ENCODE measurements at regions not wholly inside any gene's neighbourhood (a gene's known extent, or its start where the extent isn't known, plus 50 kb on each side); places are given as distances from the start of the nearest gene placed in this dataset.

DNA sequence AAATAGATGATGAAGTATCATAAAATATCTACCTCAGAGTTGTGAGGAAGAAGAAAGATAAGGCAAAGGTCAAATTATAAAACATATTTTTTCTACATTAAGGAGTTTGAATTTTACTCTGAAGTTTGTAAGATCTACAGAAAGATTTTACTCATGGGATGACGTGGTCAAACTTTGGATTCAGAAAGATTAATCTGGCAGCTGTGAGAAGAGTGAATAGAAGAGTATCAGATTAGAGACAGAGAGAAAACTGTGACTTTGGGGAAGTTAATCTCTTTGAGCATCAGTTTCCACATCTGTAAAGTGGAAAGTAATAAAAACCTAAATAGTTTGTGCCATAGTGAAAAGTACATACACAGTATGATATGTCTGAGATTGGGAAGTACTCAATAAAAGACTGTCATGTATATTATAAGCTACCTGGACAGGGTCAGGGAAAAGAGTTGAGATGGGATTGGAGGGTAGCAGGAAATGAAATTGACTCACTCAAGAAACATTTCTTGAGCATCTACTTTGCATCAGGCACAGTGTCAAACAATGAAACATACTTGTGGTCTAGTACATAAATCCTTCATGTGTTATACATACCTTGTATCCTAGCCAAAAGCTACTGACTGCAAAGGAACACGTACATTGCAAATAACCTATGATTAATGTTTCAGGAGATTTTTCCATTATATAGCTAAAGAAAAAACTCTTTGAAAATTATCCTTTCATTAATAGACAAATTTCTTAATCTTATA is 222.1 kb downstream of the TMEM200A start:
- no peak for ATAC-seq
- Mint-ChIP-seq H3K4me3 (no peak overlapping the region), H3K36me3 (ENCODE audit: low read depth) (peaks cover 13% of the 10 kb centered on the region), H3K9me3 (ENCODE audit: insufficient read depth) (peaks cover 8% of the 10 kb centered on the region), H3K4me1 (ENCODE audit: low read depth) (peaks cover 9% of the 10 kb centered on the region), H3K27ac (no peak overlapping the region), H3K27me3 (ENCODE audit: low read depth) (no peaks in the 10 kb centered on the region)
- ChIA-PET POLR2A (no interaction called here), CTCF (interaction anchor here (1.1 kb wide), 1 partner anchor 10 kb away, joined by 3 read pairs; no protein-coding TSS in a partner anchor)
- DNase-seq = no peak

DNA sequence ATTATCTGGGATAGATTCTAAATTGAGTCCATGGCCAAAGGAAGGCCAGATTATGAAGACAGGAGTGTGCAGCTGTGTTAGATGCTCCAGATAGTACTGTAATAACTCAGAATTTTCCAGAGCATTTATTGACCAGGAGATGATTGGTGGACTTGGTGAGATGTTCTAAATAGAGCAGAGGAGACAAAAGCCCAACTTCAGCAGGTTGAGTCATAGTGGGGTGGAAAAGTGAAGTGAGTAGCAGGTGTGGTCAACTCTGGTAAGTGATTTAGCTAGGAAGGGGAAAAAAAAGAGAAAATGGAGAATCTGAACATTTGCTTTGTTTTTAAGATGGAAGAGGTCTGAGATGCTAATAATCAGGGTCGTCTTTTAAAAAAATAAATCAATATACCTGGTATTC is 227.4 kb downstream of the TMEM200A start:
- POLR2A ChIA-PET = no interaction called here
- Mint-ChIP-seq H3K9me3 (ENCODE audit: insufficient read depth) (no peaks in the 10 kb centered on the region), H3K4me3 (no peak overlapping the region), H3K27ac (no peak overlapping the region), H3K27me3 (ENCODE audit: low read depth) (no peaks in the 10 kb centered on the region), H3K36me3 (ENCODE audit: low read depth) (peaks cover 7% of the 10 kb centered on the region), H3K4me1 (ENCODE audit: low read depth) (no peaks in the 10 kb centered on the region)
- DNase-seq (no peak), ATAC-seq (no peak)
- CTCF ChIA-PET = no interaction called here

GRCh38 chr6:130593948-130594347 is 228.1 kb downstream of the TMEM200A start:
- no peak for ATAC-seq
- DNase-seq = no peak
- Mint-ChIP-seq H3K4me1 (ENCODE audit: low read depth) (no peaks in the 10 kb centered on the region), H3K27ac (no peak overlapping the region), H3K9me3 (ENCODE audit: insufficient read depth) (no peaks in the 10 kb centered on the region), H3K27me3 (ENCODE audit: low read depth) (no peaks in the 10 kb centered on the region), H3K36me3 (ENCODE audit: low read depth) (peaks cover 7% of the 10 kb centered on the region), H3K4me3 (no peak overlapping the region)
- ChIA-PET CTCF (no interaction called here), POLR2A (interaction anchor here (0.7 kb wide), 1 partner anchor 11 kb away, joined by 10 read pairs; no protein-coding TSS in a partner anchor)

DNA sequence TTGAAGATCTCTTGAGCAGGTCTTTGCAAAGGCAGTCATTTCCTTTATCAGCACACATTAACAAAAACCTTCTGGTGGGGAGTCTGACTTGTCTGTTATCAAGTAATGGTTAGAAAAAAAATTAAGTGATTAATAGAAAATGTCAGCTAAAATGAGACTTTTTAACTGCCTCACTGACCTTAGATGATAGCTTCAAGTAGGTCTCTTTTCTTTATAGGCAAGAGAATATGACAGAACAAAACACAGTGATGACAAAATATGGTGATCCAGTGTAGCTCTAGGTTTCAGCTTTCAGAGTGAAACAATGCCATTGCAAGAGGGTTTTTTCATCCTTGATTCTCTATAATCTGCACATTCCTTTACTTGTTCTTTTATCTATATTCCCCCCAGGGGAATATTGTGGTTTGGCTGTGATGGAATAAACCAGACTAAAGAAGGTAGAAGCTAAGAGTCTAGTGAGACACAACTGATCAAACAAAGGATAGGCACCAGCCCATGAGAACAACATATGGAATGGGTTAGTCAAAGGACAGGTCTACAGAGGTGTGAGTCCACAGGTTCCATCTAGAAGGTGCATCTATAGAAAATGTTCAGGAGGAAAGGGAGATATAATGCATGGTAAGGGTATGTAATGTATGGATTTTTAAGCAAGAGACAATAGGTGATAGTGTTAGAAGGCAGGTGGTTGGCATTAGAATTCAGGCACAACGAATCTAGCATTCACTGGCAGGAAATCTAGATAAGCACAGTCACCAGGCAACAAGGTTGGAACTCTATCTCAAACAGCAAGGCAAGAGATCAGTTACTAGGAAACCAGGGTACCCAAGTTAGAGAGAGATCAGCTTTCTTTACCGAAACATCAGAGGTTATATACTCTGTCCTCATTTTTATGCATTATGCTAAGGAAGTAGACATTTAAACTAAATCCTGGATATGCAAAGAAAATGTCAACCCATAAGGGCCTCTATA is 228.9 kb upstream of the SMLR1 start:
- ChIA-PET CTCF (interaction anchor here (1.1 kb wide), 1 partner anchor 12 kb away, joined by 3 read pairs; no protein-coding TSS in a partner anchor), POLR2A (interaction anchor here (1.1 kb wide), 1 partner anchor 12 kb away, joined by 4 read pairs; no protein-coding TSS in a partner anchor)
- Mint-ChIP-seq H3K27ac (no peak overlapping the region), H3K9me3 (ENCODE audit: insufficient read depth) (no peaks in the 10 kb centered on the region), H3K4me3 (no peak overlapping the region), H3K27me3 (ENCODE audit: low read depth) (no peaks in the 10 kb centered on the region), H3K4me1 (ENCODE audit: low read depth) (no peaks in the 10 kb centered on the region), H3K36me3 (ENCODE audit: low read depth) (peaks cover 7% of the 10 kb centered on the region)
- ATAC-seq = no peak
- DNase-seq = no peak

- ChIA-PET POLR2A (no interaction called here), CTCF (interaction anchor here (0.6 kb wide), 1 partner anchor 18 kb away, joined by 3 read pairs; no protein-coding TSS in a partner anchor)
- Mint-ChIP-seq H3K4me1 (ENCODE audit: low read depth) (no peaks in the 10 kb centered on the region), H3K9me3 (ENCODE audit: insufficient read depth) (peaks cover 4% of the 10 kb centered on the region), H3K27me3 (ENCODE audit: low read depth) (no peaks in the 10 kb centered on the region), H3K4me3 (no peak overlapping the region), H3K27ac (no peak overlapping the region), H3K36me3 (ENCODE audit: low read depth) (peaks cover 10% of the 10 kb centered on the region)
- DNase-seq = no peak
- ATAC-seq = no peak
Measured at GRCh38 chr6:130600880-130601341, 226.3 kb upstream of the SMLR1 start.

GRCh38 chr6:130602151-130602770 is 224.9 kb upstream of the SMLR1 start:
- Mint-ChIP-seq H3K27me3 (ENCODE audit: low read depth) (no peaks in the 10 kb centered on the region), H3K36me3 (ENCODE audit: low read depth) (peaks cover 10% of the 10 kb centered on the region), H3K4me3 (no peak overlapping the region), H3K9me3 (ENCODE audit: insufficient read depth) (peaks cover 4% of the 10 kb centered on the region), H3K27ac (no peak overlapping the region), H3K4me1 (ENCODE audit: low read depth) (no peaks in the 10 kb centered on the region)
- CTCF ChIA-PET = no interaction called here
- ATAC-seq = no peak
- POLR2A ChIA-PET = no interaction called here
- DNase-seq = no peak

GRCh38 chr6:130603391-130603790 is 223.8 kb upstream of the SMLR1 start:
- no peaks in the 10 kb centered on the region for H3K4me1 Mint-ChIP-seq (ENCODE audit: low read depth)
- no peak for DNase-seq
- H3K9me3 Mint-ChIP-seq (ENCODE audit: insufficient read depth) = peaks cover 4% of the 10 kb centered on the region
- no peak overlapping the region for H3K4me3 Mint-ChIP-seq
- ChIA-PET CTCF (interaction anchor here (1.4 kb wide), 1 partner anchor 13 kb away, joined by 3 read pairs; no protein-coding TSS in a partner anchor), POLR2A (no interaction called here)
- no peak for ATAC-seq
- H3K27ac Mint-ChIP-seq = no peak overlapping the region
- H3K27me3 Mint-ChIP-seq (ENCODE audit: low read depth) = no peaks in the 10 kb centered on the region
- H3K36me3 Mint-ChIP-seq (ENCODE audit: low read depth) = peaks cover 10% of the 10 kb centered on the region

DNA sequence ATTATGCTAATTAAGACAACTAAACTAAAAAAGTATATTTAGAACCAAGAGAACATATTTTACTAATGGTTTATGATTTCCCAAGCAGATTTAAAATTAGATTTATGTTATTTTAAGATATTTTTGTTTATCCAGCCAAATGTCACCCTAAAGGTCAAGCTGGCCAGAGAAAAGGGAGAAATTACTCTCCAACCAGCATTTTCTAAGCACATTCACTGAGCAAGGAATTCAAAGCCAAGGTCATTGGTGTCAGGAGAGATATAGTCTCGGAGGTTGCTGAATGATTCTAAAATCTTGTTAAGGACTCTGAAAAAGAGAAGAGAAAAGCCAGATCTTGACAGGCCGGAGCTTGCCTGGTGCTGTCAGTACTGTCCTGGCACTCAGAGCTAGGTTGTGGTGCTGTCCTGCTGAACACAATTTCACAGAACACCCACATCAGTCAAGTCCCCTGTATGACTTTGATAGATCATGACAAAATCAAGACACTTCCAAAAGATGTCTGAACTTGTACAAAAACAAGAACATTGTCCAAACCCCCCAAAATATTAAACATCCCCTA is 222.3 kb upstream of the SMLR1 start:
- H3K27ac Mint-ChIP-seq = no peak overlapping the region
- DNase-seq (no peak), ATAC-seq (no peak)
- H3K27me3 Mint-ChIP-seq (ENCODE audit: low read depth) = no peaks in the 10 kb centered on the region
- H3K4me1 Mint-ChIP-seq (ENCODE audit: low read depth) = no peaks in the 10 kb centered on the region
- ChIA-PET CTCF (interaction anchor here (1.1 to 1.4 kb wide), 2 partner anchors 15 to 239 kb away, joined by 3 read pairs; partner anchors contain the start of gene TMEM200A), POLR2A (interaction anchor here (0.6 kb wide), 1 partner anchor 11 kb away, joined by 10 read pairs; no protein-coding TSS in a partner anchor)
- peaks cover 4% of the 10 kb centered on the region for H3K9me3 Mint-ChIP-seq (ENCODE audit: insufficient read depth)
- H3K36me3 Mint-ChIP-seq (ENCODE audit: low read depth) = peaks cover 9% of the 10 kb centered on the region
- H3K4me3 Mint-ChIP-seq = no peak overlapping the region

- no peaks in the 10 kb centered on the region for H3K36me3 Mint-ChIP-seq (ENCODE audit: low read depth)
- no peak for ATAC-seq
Measured at GRCh38 chr6:130610303-130610702, 216.9 kb upstream of the SMLR1 start.

GRCh38 chr6:130611366-130611765 is 215.8 kb upstream of the SMLR1 start:
- no peaks in the 10 kb centered on the region for H3K36me3 Mint-ChIP-seq (ENCODE audit: low read depth)
- POLR2A ChIA-PET = no interaction called here
- H3K4me3 Mint-ChIP-seq = no peak overlapping the region
- CTCF ChIA-PET = no interaction called here
- H3K27ac Mint-ChIP-seq = no peak overlapping the region
- no peaks in the 10 kb centered on the region for H3K4me1 Mint-ChIP-seq (ENCODE audit: low read depth)
- H3K27me3 Mint-ChIP-seq (ENCODE audit: low read depth) = no peaks in the 10 kb centered on the region
- H3K9me3 Mint-ChIP-seq (ENCODE audit: insufficient read depth) = no peaks in the 10 kb centered on the region
- ATAC-seq = no peak
- no peak for DNase-seq

More at GRCh38 chr6:130610303-130610702, 216.9 kb upstream of the SMLR1 start:
- CTCF ChIA-PET = no interaction called here
- peaks cover 2% of the 10 kb centered on the region for H3K9me3 Mint-ChIP-seq (ENCODE audit: insufficient read depth)
- no peaks in the 10 kb centered on the region for H3K4me1 Mint-ChIP-seq (ENCODE audit: low read depth)
- H3K4me3 Mint-ChIP-seq = no peak overlapping the region
- H3K27me3 Mint-ChIP-seq (ENCODE audit: low read depth) = no peaks in the 10 kb centered on the region
- no peak overlapping the region for H3K27ac Mint-ChIP-seq
- POLR2A ChIA-PET = no interaction called here
- no peak for DNase-seq

- DNase-seq = no peak
- POLR2A ChIA-PET = no interaction called here
- Mint-ChIP-seq H3K4me3 (no peak overlapping the region), H3K27ac (no peak overlapping the region), H3K4me1 (ENCODE audit: low read depth) (no peaks in the 10 kb centered on the region), H3K36me3 (ENCODE audit: low read depth) (no peaks in the 10 kb centered on the region), H3K9me3 (ENCODE audit: insufficient read depth) (no peaks in the 10 kb centered on the region), H3K27me3 (ENCODE audit: low read depth) (no peaks in the 10 kb centered on the region)
- ATAC-seq = no peak
- CTCF ChIA-PET = no interaction called here
Measured at GRCh38 chr6:130613176-130613575, 214.0 kb upstream of the SMLR1 start.
